ENCODE measurements at regions not wholly inside any gene's neighbourhood (a gene's known extent, or its start where the extent isn't known, plus 50 kb on each side); places are given as distances from the start of the nearest gene placed in this dataset.

- intact Hi-C loops (cut with DNase I) = no loop called here
- no peak for TF ChIP-seq CTCF (IDR thresholded peaks at IDR 0.05)
- 25 to 27% methylated on average over 5 of the region's 5 CpGs for WGBS, 2 donors
- no peak for ATAC-seq
- Histone ChIP-seq H3K4me3 (no peak overlapping the region), H3K27ac (no peak overlapping the region), H3K9me3 (no peaks in the 10 kb centered on the region), H3K36me3 (no peaks in the 10 kb centered on the region), H3K27me3 (no peaks in the 10 kb centered on the region), H3K4me1 (no peaks in the 10 kb centered on the region)
- no peak for DNase-seq
- no peak for FAIRE-seq
Observed at GRCh38 chr13:91123456-91124127, 223.9 kb upstream of the MIR17HG start.

GRCh38 chr13:91126806-91127205, 220.7 kb upstream of the MIR17HG start:
- ATAC-seq (no peak), FAIRE-seq (no peak), DNase-seq (no peak)
- intact Hi-C loops (cut with DNase I) = no loop called here
- Histone ChIP-seq H3K9me3 (no peaks in the 10 kb centered on the region), H3K27ac (no peak overlapping the region), H3K27me3 (no peaks in the 10 kb centered on the region), H3K4me3 (no peak overlapping the region), H3K36me3 (no peaks in the 10 kb centered on the region), H3K4me1 (no peaks in the 10 kb centered on the region)
- WGBS, 2 donors = 63 to 80% methylated on average over 4 of the region's 4 CpGs
- no peak for TF ChIP-seq CTCF (IDR thresholded peaks at IDR 0.05)

GRCh38 chr13:91127995-91128394, 219.5 kb upstream of the MIR17HG start:
- TF ChIP-seq CTCF (IDR thresholded peaks at IDR 0.05) = no peak
- Histone ChIP-seq H3K4me1 (no peaks in the 10 kb centered on the region), H3K27me3 (no peaks in the 10 kb centered on the region), H3K9me3 (no peaks in the 10 kb centered on the region), H3K36me3 (no peaks in the 10 kb centered on the region), H3K27ac (no peak overlapping the region), H3K4me3 (no peak overlapping the region)
- intact Hi-C loops (cut with DNase I) = no loop called here
- DNase-seq = no peak
- no peak for FAIRE-seq
- 70 to 86% methylated on average over 1 of the region's 1 CpG for WGBS, 2 donors
- no peak for ATAC-seq

GRCh38 chr13:91132381-91132780, 215.1 kb upstream of the MIR17HG start:
- no peaks in the 10 kb centered on the region for H3K27me3 ChIP-seq
- no peak for TF ChIP-seq CTCF (IDR thresholded peaks at IDR 0.05)
- H3K27ac ChIP-seq = no peak overlapping the region
- no peak for ATAC-seq
- H3K36me3 ChIP-seq = no peaks in the 10 kb centered on the region
- no peak for FAIRE-seq
- no peak overlapping the region for H3K4me3 ChIP-seq
- no peaks in the 10 kb centered on the region for H3K9me3 ChIP-seq
- DNase-seq = no peak
- no peaks in the 10 kb centered on the region for H3K4me1 ChIP-seq
- intact Hi-C loops (cut with DNase I) = loop anchor here in 1 of 3 donors (10.0 kb wide), 1 partner anchor 112 kb away; no protein-coding TSS in a partner anchor
- 70 to 85% methylated on average over 4 of the region's 4 CpGs for WGBS, 2 donors

- DNase-seq (no peak), ATAC-seq (no peak), FAIRE-seq (no peak)
- Histone ChIP-seq H3K4me1 (no peaks in the 10 kb centered on the region), H3K9me3 (no peaks in the 10 kb centered on the region), H3K4me3 (no peak overlapping the region), H3K27ac (no peak overlapping the region), H3K27me3 (no peaks in the 10 kb centered on the region), H3K36me3 (no peaks in the 10 kb centered on the region)
- 39 to 40% methylated on average over 7 of the region's 7 CpGs for WGBS, 2 donors
- intact Hi-C loops (cut with DNase I) = loop anchor here in 1 of 3 donors (10.0 kb wide), 1 partner anchor 112 kb away; no protein-coding TSS in a partner anchor
- no peak for TF ChIP-seq CTCF (IDR thresholded peaks at IDR 0.05)
Observed at GRCh38 chr13:91132786-91133185, 214.7 kb upstream of the MIR17HG start.
